ENCODE measurements at regions not wholly inside any gene's neighbourhood (a gene's known extent, or its start where the extent isn't known, plus 50 kb on each side); places are given as distances from the start of the nearest gene placed in this dataset.

DNA sequence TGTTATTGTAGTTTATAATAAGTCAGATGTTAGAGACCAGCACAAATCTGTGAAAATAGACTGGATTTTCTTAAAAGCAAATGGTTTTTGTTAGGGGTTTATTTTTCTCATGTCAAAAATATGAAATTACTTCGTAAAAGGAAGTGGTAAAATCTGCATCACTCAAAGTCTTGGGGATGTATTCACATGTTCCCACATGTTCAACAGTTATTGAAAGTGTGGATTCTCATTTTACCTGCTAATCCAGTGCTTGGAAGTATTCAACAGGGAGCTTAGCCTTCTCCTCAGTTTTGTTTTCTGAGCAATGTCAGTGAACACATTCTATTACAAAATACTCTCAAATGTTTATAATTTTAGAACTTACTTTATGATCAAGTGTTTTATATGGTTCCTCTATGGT, 352.0 kb downstream of the SOX2 start:
- no peak overlapping the region for H3K4me3 ChIP-seq
- H3K36me3 ChIP-seq: no peaks in the 10 kb centered on the region
- no peak overlapping the region for H3K27ac ChIP-seq
- TF ChIP-seq POLR2A (IDR thresholded peaks at IDR 0.05): no peak
- TF ChIP-seq, protein P1, sequence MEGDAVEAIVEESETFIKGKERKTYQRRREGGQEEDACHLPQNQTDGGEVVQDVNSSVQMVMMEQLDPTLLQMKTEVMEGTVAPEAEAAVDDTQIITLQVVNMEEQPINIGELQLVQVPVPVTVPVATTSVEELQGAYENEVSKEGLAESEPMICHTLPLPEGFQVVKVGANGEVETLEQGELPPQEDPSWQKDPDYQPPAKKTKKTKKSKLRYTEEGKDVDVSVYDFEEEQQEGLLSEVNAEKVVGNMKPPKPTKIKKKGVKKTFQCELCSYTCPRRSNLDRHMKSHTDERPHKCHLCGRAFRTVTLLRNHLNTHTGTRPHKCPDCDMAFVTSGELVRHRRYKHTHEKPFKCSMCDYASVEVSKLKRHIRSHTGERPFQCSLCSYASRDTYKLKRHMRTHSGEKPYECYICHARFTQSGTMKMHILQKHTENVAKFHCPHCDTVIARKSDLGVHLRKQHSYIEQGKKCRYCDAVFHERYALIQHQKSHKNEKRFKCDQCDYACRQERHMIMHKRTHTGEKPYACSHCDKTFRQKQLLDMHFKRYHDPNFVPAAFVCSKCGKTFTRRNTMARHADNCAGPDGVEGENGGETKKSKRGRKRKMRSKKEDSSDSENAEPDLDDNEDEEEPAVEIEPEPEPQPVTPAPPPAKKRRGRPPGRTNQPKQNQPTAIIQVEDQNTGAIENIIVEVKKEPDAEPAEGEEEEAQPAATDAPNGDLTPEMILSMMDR (IDR thresholded peaks at IDR 0.05): no peak
- H3K9me3 ChIP-seq: no peaks in the 10 kb centered on the region
- intact Hi-C loops (cut with DNase I; ENCODE audit: low total_unique reads): no loop called here
- H3K27me3 ChIP-seq: no peaks in the 10 kb centered on the region
- no peak for DNase-seq
- no peaks in the 10 kb centered on the region for H3K4me1 ChIP-seq

DNA sequence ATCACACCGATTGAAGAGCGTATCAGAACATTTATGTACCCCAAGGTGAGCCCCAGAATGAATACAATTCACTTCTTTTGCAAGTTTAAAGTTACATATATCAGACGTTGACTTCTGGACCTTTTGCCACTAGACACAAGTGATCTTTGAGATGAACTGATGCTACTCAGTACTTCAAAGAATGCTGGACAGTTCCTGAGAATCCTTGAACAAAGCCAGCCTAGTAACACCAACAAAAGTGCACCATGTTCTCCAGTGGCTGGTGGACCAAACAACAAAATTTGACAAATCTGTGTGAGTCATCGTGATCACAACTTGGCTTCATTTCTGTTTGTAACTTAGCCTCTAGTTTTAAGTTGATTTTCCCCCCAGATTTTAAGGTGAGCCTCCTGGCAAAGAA, 355.7 kb downstream of the SOX2 start:
- no peak for TF ChIP-seq POLR2A (IDR thresholded peaks at IDR 0.05)
- TF ChIP-seq, protein P1 (IDR thresholded peaks at IDR 0.05): no peak
- no peak overlapping the region for H3K4me3 ChIP-seq
- H3K27ac ChIP-seq: no peak overlapping the region
- DNase-seq: no peak
- no peaks in the 10 kb centered on the region for H3K27me3 ChIP-seq
- intact Hi-C loops (cut with DNase I; ENCODE audit: low total_unique reads): no loop called here
- no peaks in the 10 kb centered on the region for H3K9me3 ChIP-seq
- H3K4me1 ChIP-seq: no peaks in the 10 kb centered on the region
- no peaks in the 10 kb centered on the region for H3K36me3 ChIP-seq

DNA sequence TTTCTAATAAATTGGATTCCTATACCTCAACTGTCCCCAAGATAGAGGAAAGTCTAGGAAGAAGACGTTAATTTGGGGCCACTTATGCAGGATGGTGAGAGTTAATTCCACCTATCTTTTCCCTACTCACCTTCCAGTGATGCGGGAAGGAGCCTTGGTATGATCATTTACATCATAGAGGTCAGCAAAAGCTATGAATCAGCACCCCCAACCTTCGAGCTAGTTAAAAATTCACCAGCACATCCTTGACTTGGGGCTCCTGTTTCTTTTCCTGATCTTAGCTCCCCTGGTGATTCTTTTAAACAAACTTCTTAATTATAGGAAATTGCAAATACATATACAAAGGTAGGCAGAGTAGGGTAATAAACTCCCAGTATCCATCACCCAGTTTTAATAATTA, 366.6 kb downstream of the SOX2 start:
- H3K27ac ChIP-seq: no peak overlapping the region
- no peaks in the 10 kb centered on the region for H3K27me3 ChIP-seq
- H3K9me3 ChIP-seq: no peaks in the 10 kb centered on the region
- H3K4me3 ChIP-seq: no peak overlapping the region
- no peaks in the 10 kb centered on the region for H3K36me3 ChIP-seq
- DNase-seq: no peak
- TF ChIP-seq, protein P1 (IDR thresholded peaks at IDR 0.05): no peak
- TF ChIP-seq POLR2A (IDR thresholded peaks at IDR 0.05): no peak
- intact Hi-C loops (cut with DNase I; ENCODE audit: low total_unique reads): no loop called here
- H3K4me1 ChIP-seq: no peaks in the 10 kb centered on the region

- H3K27ac ChIP-seq: no peak overlapping the region
- DNase-seq: no peak
- H3K9me3 ChIP-seq: no peaks in the 10 kb centered on the region
- no peak overlapping the region for H3K4me3 ChIP-seq
- no peaks in the 10 kb centered on the region for H3K27me3 ChIP-seq
- H3K4me1 ChIP-seq: no peaks in the 10 kb centered on the region
- TF ChIP-seq, protein P1 (IDR thresholded peaks at IDR 0.05): no peak
- no peak for TF ChIP-seq POLR2A (IDR thresholded peaks at IDR 0.05)
- no peaks in the 10 kb centered on the region for H3K36me3 ChIP-seq
- intact Hi-C loops (cut with DNase I; ENCODE audit: low total_unique reads): no loop called here
These were observed 367.2 kb downstream of the SOX2 start for GRCh38 chr3:182078929-182079328.

DNA sequence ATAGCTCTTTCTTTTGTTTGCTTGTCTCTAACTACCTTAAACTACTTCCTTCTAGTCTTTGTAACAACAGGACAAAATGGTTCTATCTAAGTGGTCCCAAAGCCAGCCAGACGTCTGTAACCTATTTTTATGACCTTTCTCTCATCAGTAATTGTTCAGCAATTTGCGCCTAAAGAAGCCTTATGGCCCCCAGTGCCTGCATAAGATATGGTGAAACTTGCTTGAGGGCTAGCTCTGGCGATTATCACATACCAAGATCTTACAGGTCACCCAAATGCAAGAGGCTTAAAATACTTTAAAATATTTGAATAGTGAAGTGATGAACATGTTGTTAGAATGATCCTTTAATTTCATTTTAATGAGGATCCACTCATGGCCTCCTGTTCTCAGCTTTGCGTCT, 369.4 kb downstream of the SOX2 start:
- no peaks in the 10 kb centered on the region for H3K27me3 ChIP-seq
- no peaks in the 10 kb centered on the region for H3K4me1 ChIP-seq
- no peak overlapping the region for H3K27ac ChIP-seq
- DNase-seq: no peak
- no peak overlapping the region for H3K4me3 ChIP-seq
- TF ChIP-seq, protein P1 (IDR thresholded peaks at IDR 0.05): no peak
- TF ChIP-seq POLR2A (IDR thresholded peaks at IDR 0.05): no peak
- H3K9me3 ChIP-seq: no peaks in the 10 kb centered on the region
- intact Hi-C loops (cut with DNase I; ENCODE audit: low total_unique reads): no loop called here
- no peaks in the 10 kb centered on the region for H3K36me3 ChIP-seq

Measured in uterus (tissue), 3 donors.